Activated T-cell treated with anti-CD3 and anti-CD28 coated beads for 24 hours (primary cell): ENCODE measurements at regions not wholly inside any gene's neighbourhood (a gene's known extent, or its start where the extent isn't known, plus 50 kb on each side); places are given as distances from the start of the nearest gene placed in this dataset.

Experiments used
- DNase-seq: peaks from one replicate; pipeline ENCODE4 v3.0.0-alpha.2; 2020; ENCODE audit warnings: low read depth

- no peak for DNase-seq
Observed at GRCh38 chr9:126089789-126090188, 236.8 kb upstream of the MVB12B start.

GRCh38 chr9:126093771-126094170 is 232.9 kb upstream of the MVB12B start:
- DNase-seq: no peak

- DNase-seq: no peak
Observed at GRCh38 chr9:126095546-126096190, 231.0 kb upstream of the MVB12B start.

GRCh38 chr9:126096340-126096739 is 230.3 kb upstream of the MVB12B start:
- no peak for DNase-seq

- DNase-seq: no peak
Observed at GRCh38 chr9:126097679-126098078, 228.9 kb upstream of the MVB12B start.

- no peak for DNase-seq
Observed at GRCh38 chr9:126106404-126106803, 220.2 kb upstream of the MVB12B start.

- no peak for DNase-seq
Observed at GRCh38 chr9:126107693-126108092, 218.9 kb upstream of the MVB12B start.

DNA sequence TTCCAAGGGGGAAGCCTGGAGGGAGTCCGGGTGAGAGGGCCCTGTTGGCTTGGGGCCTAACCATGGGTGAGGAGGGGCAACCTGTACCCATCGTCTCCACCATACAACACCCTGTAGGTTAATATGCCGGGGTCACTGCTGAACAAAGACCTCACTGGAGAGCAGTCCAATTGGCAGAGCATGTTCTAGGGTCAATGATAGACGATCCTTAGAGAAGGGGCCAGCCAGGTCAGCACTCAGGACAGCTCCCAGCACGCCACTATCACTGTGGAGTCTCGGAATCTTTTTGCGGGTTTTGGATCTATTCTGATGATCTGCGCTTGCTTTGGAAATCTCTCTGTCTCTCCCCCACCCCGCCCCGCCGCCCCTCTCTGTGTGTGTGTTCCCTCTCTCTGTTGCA is 218.4 kb upstream of the MVB12B start:
- no peak for DNase-seq

GRCh38 chr9:126109575-126109974 is 217.1 kb upstream of the MVB12B start:
- DNase-seq: no peak

DNA sequence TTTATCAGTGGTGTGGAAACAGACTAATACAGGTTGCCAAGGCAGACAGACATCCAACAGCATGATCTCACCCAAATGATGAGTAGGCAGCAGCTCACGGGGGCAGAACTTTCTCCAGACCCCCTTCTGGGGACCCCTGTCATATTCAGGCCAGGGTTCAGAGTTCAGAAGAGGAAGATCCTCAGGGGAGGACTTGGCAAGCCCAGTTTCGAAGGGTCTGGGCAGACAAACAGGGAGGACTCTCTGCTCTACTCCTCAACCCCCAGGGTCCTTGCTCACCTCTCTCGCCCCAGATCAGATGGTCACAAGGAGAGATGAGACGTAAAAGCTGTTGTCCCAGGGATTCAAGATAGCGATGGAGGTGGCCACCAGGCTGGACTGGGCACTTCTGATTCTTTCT is 215.1 kb upstream of the MVB12B start:
- no peak for DNase-seq

- DNase-seq: no peak
Observed at GRCh38 chr9:126112135-126112720, 214.4 kb upstream of the MVB12B start.

DNA sequence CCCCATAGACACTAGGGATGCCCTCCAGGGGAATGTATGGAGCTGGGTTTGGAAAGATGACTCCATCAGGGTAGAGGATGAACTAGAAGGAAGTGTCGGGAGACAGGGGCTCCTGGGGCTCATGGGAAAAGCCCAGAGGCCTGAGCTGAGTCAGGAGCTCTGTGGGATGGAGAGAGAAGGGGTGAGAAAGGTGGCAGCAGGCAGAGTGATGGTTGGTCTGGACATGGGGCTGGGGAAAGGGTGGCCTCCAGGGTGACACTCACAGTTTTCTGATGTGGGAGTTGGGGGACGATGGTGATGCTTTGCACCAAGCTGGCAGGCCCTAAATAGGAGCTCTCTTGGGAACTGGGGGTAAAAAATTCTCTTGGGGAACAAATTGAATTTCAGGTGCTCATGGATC is 213.5 kb upstream of the MVB12B start:
- no peak for DNase-seq

DNA sequence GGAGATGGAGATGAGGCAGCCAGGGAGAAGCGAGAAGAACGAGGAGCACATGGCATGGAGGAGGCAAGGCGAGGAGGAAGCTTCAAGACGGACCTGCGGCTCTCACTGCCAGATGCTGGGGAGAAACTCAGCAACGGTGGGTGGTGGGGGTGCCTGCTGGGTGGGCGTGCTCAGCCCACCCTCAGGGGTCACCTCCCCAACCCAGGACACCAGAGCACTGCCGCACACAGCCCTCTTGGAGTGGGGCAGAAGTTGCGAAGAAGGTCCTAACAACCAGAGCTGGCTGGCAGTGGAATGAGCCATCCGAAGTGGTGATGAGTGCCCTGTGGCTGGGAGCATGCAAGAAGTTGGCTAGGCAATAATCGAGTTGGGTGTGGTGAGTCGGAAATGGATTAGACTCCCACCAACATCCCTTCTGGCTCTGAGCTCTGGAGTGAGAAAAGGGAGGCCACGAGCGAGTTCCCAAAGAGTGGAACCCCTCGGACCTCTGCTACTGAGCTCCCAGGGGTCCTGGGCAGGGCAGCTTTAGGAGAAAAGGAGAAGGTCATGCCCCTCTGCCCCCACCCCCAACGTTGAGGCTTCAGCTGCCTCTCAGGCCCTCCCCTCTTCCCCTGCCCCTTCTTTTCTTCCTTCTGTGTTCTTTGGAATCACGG is 212.7 kb upstream of the MVB12B start:
- no peak for DNase-seq

DNA sequence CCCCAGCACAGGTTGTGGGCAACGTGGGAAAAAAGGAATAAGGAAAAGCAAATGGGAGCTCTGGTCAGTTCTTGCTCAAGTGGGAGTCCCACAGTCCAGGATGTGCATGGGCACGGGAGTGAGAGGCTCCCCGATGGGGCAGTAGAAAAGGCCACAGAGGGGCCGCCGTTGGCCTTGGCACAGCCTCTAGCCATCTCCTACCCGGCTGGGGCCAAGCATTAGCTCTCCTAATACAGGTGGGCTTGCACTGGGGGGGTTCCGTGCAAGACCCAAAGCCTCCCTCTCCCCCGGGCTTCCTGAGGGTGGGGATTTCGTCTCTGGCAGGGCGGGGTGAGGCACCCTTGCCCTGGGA is 212.2 kb upstream of the MVB12B start:
- DNase-seq: no peak

DNA sequence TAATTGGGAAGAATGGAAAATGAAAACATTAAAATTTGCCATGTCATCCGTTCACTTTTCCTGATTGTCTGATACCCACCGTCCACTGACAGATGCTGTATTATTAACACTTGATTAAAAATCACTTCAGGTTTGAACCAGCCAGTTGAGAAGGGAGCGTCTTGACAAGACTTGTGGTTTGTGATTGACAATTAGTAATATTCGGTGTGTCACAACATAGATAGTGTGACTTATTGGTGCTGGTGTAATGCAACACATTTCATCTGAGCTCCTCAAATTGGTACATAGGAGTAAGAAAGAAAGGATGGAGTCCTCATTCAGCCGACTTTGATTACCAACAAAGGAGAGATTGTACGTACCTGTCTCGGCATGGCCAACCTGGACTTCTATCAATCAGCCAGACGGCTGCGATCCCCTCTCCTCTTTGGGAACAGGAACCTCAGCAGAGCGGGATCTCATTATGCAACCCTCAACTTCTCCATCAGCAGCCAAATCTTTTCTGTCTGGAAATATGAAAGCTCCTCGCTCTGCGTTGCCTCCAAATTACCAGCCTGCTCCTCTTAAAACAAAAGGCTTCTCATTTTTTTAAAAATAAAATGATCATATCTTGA is 211.7 kb upstream of the MVB12B start:
- no peak for DNase-seq

DNA sequence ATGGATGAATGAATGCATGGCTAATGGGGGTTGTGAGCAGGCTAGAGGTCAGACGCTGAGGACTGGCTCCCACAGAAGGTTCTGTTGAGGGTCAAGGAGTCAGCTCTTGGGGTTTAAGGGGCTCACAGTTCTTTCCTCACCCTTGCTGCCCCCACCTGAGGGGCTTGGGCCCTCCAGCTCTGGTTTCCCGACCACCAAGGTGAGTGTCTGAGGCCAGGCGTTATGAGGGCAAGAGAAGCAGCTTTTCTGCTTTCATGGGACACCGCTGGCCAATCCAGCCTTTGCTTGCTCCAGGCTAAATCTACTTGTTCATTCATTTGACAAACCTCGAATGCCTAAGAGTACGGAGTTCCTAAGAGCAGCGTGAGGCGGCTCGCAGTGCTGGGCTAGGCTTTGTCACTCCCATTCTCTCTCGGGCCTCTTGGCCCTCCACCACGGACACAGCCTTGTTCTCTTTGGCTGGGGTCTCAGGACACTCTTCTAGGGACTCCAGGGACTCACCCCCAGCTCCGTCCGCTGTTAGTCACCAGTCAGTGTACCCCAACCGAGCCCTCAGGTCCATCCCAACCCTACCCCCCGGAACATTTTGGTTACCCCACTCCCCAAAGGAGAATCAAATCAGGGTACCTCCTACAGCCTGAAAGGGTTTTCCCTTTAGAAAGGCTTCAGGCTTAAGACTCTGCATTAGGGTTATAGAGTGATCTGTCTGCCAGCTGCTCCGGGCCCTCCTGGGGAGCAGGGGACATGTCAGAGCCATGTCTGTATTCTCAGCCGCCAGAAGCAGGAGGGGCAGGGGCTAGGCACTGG is 210.1 kb upstream of the MVB12B start:
- no peak for DNase-seq

DNA sequence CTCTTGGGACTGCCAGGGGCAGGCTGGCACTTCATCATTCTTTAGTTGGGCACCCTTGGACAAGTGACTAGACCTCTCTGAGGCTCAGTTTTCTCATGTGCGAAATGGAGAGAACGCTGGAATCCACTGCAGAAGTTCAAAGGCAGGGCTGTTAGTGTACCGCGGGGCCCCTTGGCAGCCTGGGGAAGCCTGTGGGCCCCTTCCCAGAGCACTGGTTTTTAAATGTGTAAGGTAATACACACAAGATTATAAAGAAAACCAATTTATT is 209.5 kb upstream of the MVB12B start:
- no peak for DNase-seq

DNA sequence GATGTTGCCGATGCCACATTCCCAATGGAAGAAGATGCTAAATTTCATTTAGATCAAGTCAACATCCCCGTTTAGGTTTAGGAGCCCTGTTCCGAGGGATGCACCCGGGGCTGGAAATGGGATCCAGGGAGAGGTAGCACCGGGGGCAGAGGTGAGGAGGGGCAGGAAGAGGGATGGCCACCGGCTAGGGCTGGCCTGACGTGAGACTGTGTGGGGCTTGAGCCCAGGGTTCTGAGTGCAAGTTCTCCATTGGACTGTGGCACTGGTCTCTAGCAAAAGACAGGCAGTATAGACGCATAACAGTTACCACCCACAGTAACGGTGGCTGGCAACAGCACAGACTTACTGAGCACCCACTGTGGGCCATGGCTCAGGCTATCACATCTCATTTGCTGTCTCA is 209.0 kb upstream of the MVB12B start:
- no peak for DNase-seq

DNA sequence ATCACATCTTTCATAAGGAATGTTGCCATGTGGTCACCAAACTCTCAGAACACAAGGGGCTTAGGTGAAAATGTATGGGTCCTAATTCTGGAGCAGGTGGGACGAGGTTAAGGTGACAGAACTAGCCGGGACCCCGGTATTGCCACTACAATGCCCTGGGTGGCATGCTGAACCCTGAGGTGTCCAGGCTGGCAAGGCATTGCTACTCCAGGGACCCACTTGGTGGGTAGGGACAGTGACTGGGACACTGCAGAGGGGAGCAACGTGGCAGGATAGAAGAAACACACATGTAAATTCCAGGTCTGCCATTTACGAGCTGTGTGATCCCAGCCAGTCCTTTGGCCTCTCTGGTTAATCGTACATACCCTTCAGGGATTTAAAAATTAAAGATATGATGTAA is 206.9 kb upstream of the MVB12B start:
- DNase-seq: no peak

GRCh38 chr9:126122901-126123616 is 203.6 kb upstream of the MVB12B start:
- DNase-seq: no peak

- DNase-seq: no peak
Observed at GRCh38 chr9:126123927-126124326, 202.7 kb upstream of the MVB12B start.

GRCh38 chr9:126125177-126125576 is 201.5 kb upstream of the MVB12B start:
- no peak for DNase-seq
